ENCODE measurements at regions not wholly inside any gene's neighbourhood (a gene's known extent, or its start where the extent isn't known, plus 50 kb on each side); places are given as distances from the start of the nearest gene placed in this dataset.

DNA sequence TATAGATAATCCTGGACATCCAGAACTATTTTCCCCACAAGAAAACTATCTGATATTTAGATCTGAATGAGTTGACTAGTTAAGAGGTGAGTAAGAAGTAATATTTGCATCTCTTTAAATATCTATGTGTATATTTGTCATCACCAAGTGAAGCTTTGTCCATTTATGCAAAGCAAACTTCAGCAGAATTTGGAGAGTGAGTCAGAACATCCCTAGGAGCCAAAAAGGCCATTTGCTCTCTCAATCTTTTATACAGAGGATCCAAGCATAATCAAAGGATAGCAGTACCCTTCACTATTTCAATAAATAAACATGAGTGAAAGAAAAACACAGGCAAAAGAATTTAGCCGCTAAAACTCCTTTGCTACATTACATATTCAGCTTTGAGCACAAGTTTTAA, 454.4 kb downstream of the NR2F1-AS1 start:
- POLR2A ChIA-PET = no interaction called here
- no peaks in the 10 kb centered on the region for H3K9me3 ChIP-seq (replicated peaks; ENCODE audit: control insufficient read depth, insufficient read depth, low read length)
- no TSS peak for BruUV-seq (replicated peaks)
- no peaks in the 10 kb centered on the region for H4K20me1 ChIP-seq (ENCODE audit: control insufficient read depth, insufficient read depth)
- H2AFZ ChIP-seq (ENCODE audit: control insufficient read depth, low read depth, low read length) = no peak overlapping the region
- no peak overlapping the region for H3K27ac ChIP-seq (ENCODE audit: control insufficient read depth, insufficient read depth)
- TF ChIP-seq TARDBP (IDR thresholded peaks at IDR 0.05; ENCODE audit: borderline replicate concordance) (no peak), NBN (IDR thresholded peaks at IDR 0.05) (no peak), NRF1 (conservative IDR thresholded peaks at IDR 0.05; ENCODE audit: low read depth, low read length) (no peak), TAF1 (IDR thresholded peaks at IDR 0.05; ENCODE audit: borderline replicate concordance, low read depth, low read length) (no peak)
- WGBS (ENCODE audit: insufficient coverage, insufficient replicate concordance, low lambda C conversion rate, missing lambda C conversion rate) = 95% methylated on average over 1 of the region's 1 CpG
- RAD21 ChIA-PET (ENCODE audit: unreplicated experiment) = no interaction called here
- intact Hi-C loops (cut with micrococcal nuclease; ENCODE audit: unreplicated experiment) = no loop called here
- no peaks in the 10 kb centered on the region for H3K27me3 ChIP-seq (replicated peaks in 1 of 2; ENCODE audit: control insufficient read depth in 2 of 2, insufficient read depth in 2 of 2, low read length in 1 of 2)
- ATAC-seq (no peak), FAIRE-seq (no peak), DNase-seq (ENCODE audit: low read depth, low spot score) (no peak)
- H3K4me3 ChIP-seq = no peak overlapping the region
- in situ Hi-C loops (cut with MboI) = no loop called here
- CTCF ChIA-PET = no interaction called here
- no peak overlapping the region for H3K9ac ChIP-seq (ENCODE audit: control insufficient read depth, insufficient read depth, low read length)
- SMC1A ChIA-PET (ENCODE audit: uncharacterized antibody, unreplicated experiment) = interaction anchor here (1.4 kb wide), 1 partner anchor 35 kb away, joined by 4 read pairs; no protein-coding TSS in a partner anchor
- H3K4me1 ChIP-seq (ENCODE audit: control insufficient read depth, insufficient read depth, low read length) = no peaks in the 10 kb centered on the region
- H3K36me3 ChIP-seq (ENCODE audit: control insufficient read depth in 2 of 2, insufficient read depth in 2 of 2, low read length in 1 of 2) = no peaks in the 10 kb centered on the region
- H3K79me2 ChIP-seq (ENCODE audit: control insufficient read depth, insufficient read depth, low read length) = no peaks in the 10 kb centered on the region
- H3K4me2 ChIP-seq (ENCODE audit: control insufficient read depth, insufficient read depth) = no peak overlapping the region

DNA sequence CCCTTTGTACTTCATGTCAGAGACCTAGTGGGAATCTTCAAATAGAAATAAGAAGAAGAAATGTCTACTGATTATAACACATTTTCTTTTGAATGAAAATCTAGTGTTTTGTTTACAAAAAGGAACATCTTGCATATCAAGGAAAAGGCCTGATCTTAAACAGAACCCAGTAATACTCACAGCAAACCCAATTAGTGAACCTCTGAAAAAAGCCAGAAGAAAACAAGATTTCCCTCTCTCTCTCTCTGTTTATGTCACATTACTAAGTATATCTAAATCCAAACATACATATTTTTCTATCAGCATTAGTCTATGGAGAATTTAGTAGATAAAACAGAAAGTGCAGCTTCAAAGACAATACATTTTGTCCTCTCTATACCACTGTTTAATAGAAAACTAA, 457.9 kb downstream of the NR2F1-AS1 start:
- Histone ChIP-seq H3K36me3 (ENCODE audit: control insufficient read depth in 2 of 2, insufficient read depth in 2 of 2, low read length in 1 of 2) (no peaks in the 10 kb centered on the region), H3K9ac (ENCODE audit: control insufficient read depth, insufficient read depth, low read length) (no peak overlapping the region), H3K27ac (ENCODE audit: control insufficient read depth, insufficient read depth) (no peak overlapping the region), H3K4me2 (ENCODE audit: control insufficient read depth, insufficient read depth) (no peak overlapping the region), H4K20me1 (ENCODE audit: control insufficient read depth, insufficient read depth) (no peaks in the 10 kb centered on the region), H3K79me2 (ENCODE audit: control insufficient read depth, insufficient read depth, low read length) (no peaks in the 10 kb centered on the region), H3K27me3 (replicated peaks in 1 of 2; ENCODE audit: control insufficient read depth in 2 of 2, insufficient read depth in 2 of 2, low read length in 1 of 2) (no peaks in the 10 kb centered on the region), H2AFZ (ENCODE audit: control insufficient read depth, low read depth, low read length) (no peak overlapping the region), H3K9me3 (replicated peaks; ENCODE audit: control insufficient read depth, insufficient read depth, low read length) (no peaks in the 10 kb centered on the region), H3K4me3 (no peak overlapping the region), H3K4me1 (ENCODE audit: control insufficient read depth, insufficient read depth, low read length) (no peaks in the 10 kb centered on the region)
- ChIA-PET RAD21 (ENCODE audit: unreplicated experiment) (no interaction called here), SMC1A (ENCODE audit: uncharacterized antibody, unreplicated experiment) (no interaction called here), POLR2A (no interaction called here), CTCF (interaction anchor here (0.6 kb wide), 1 partner anchor 239 kb away, joined by 3 read pairs; no protein-coding TSS in a partner anchor)
- TF ChIP-seq KLF5 (IDR thresholded peaks at IDR 0.05; ENCODE audit: partially characterized antibody) (no peak), CBFB (IDR thresholded peaks at IDR 0.05; ENCODE audit: low read depth) (no peak), ZNF24 (IDR thresholded peaks at IDR 0.05) (no peak)
- TF ChIP-seq, protein P1, sequence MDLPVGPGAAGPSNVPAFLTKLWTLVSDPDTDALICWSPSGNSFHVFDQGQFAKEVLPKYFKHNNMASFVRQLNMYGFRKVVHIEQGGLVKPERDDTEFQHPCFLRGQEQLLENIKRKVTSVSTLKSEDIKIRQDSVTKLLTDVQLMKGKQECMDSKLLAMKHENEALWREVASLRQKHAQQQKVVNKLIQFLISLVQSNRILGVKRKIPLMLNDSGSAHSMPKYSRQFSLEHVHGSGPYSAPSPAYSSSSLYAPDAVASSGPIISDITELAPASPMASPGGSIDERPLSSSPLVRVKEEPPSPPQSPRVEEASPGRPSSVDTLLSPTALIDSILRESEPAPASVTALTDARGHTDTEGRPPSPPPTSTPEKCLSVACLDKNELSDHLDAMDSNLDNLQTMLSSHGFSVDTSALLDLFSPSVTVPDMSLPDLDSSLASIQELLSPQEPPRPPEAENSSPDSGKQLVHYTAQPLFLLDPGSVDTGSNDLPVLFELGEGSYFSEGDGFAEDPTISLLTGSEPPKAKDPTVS (IDR thresholded peaks at IDR 0.05; ENCODE audit: low read depth, low read length) = no peak
- ATAC-seq = no peak
- BruUV-seq (replicated peaks) = no TSS peak
- intact Hi-C loops (cut with micrococcal nuclease; ENCODE audit: unreplicated experiment) = no loop called here
- in situ Hi-C loops (cut with MboI) = no loop called here
- no peak for DNase-seq (ENCODE audit: low read depth, low spot score)
- no peak for FAIRE-seq

Data from GM12878 (cell line).